Neural cell (in vitro differentiated cells): ENCODE measurements at regions not wholly inside any gene's neighbourhood (a gene's known extent, or its start where the extent isn't known, plus 50 kb on each side); places are given as distances from the start of the nearest gene placed in this dataset.

Experiments
- H2AFZ ChIP-seq: fragments of 200-600, 300-800 bp; sonication (generic), shearing (Covaris generic); 2 replicates; pipeline ENCODE4 v1.6.0; 2014; ENCODE audit warnings: low read depth, mild to moderate bottlenecking, antibody characterized with exemption, low read length, moderate library complexity
- H3F3A ChIP-seq: fragments of 200-600 bp; shearing (Covaris generic); 2 replicates; pipeline ENCODE4 v1.6.1; 2016; ENCODE audit warnings: mild to moderate bottlenecking, moderate library complexity, mixed read lengths, antibody characterized with exemption, low read length; ENCODE audit not compliant: insufficient read depth, poor library complexity, severe bottlenecking
- H3K27ac ChIP-seq: fragments of 200-600, 300-800 bp; sonication (generic), shearing (Covaris generic); 2 replicates; pipeline ENCODE4 v1.5.1; 2014; ENCODE audit warnings: mild to moderate bottlenecking, low read length, moderate library complexity
- H3K27me3 ChIP-seq: fragments of 300-800, 200-600 bp; sonication (generic), shearing (Covaris generic); 2 replicates; pipeline ENCODE4 v1.6.0; 2014; ENCODE audit warnings: mild to moderate bottlenecking, low read depth, low read length, moderate library complexity; ENCODE audit not compliant: insufficient read depth
- H3K36me3 ChIP-seq: fragments of 300-800, 200-600 bp; sonication (generic), shearing (Covaris generic); 2 replicates; pipeline ENCODE4 v1.5.1; 2014; ENCODE audit warnings: mild to moderate bottlenecking, antibody characterized with exemption, low read length, moderate library complexity; ENCODE audit not compliant: insufficient read depth
- H3K4me2 ChIP-seq: fragments of 300-800, 200-600 bp; sonication (generic), shearing (Covaris generic); 2 replicates; pipeline ENCODE4 v1.6.0; 2014; ENCODE audit warnings: mild to moderate bottlenecking, low read length
- H3K4me3 ChIP-seq: fragments of 300-800, 200-600 bp; sonication (generic), shearing (Covaris generic); 2 replicates; pipeline ENCODE4 v1.5.1; 2014; ENCODE audit warnings: mild to moderate bottlenecking, low read length, moderate library complexity
- H3K79me2 ChIP-seq: fragments of 200-600 bp; shearing (Covaris generic); replicated peaks from 2 replicates; pipeline ENCODE4 v1.6.0; 2014; ENCODE audit warnings: mild to moderate bottlenecking, low read length, moderate library complexity; ENCODE audit not compliant: insufficient read depth
- H3K9ac ChIP-seq: fragments of 300-800, 200-600 bp; sonication (generic), shearing (Covaris generic); 2 replicates; pipeline ENCODE4 v1.6.1; 2016; ENCODE audit warnings: mild to moderate bottlenecking, low read length, mixed read lengths
- H3K9me2 ChIP-seq: fragments of 200-600 bp; shearing (Covaris generic); 2 replicates; pipeline ENCODE4 v1.6.1; 2016; ENCODE audit warnings: mild to moderate bottlenecking, low read length, mixed read lengths; ENCODE audit not compliant: insufficient read depth
- H3K9me3 ChIP-seq: fragments of 200-600, 300-800 bp; sonication (generic), shearing (Covaris generic); 2 replicates; pipeline ENCODE4 v1.6.1; 2016; ENCODE audit warnings: mild to moderate bottlenecking, mixed run types, low read length, moderate library complexity, mixed read lengths
- H4K20me1 ChIP-seq: fragments of 200-600 bp; shearing (Covaris generic); 2 replicates; pipeline ENCODE4 v1.6.1; 2016; ENCODE audit warnings: mild to moderate bottlenecking, mixed run types; ENCODE audit not compliant: insufficient read depth
- EP300 ChIP-seq: fragments of 450-650 bp; conservative IDR thresholded peaks from 2 replicates; pipeline ENCODE4 v1.6.1; 2014; ENCODE audit warnings: antibody characterized with exemption, mild to moderate bottlenecking, moderate library complexity; ENCODE audit not compliant: poor library complexity, severe bottlenecking
- EZH2 ChIP-seq: fragments of 200-600, 300-800 bp; shearing (Covaris generic), sonication (generic); IDR thresholded peaks from 2 replicates; pipeline ENCODE4 v1.6.1; 2014; ENCODE audit warnings: antibody characterized with exemption, low read length, borderline replicate concordance, mild to moderate bottlenecking; ENCODE audit not compliant: insufficient read depth, poor library complexity, severe bottlenecking
- MXI1 ChIP-seq: fragments of 450-650 bp; conservative IDR thresholded peaks from 2 replicates; pipeline ENCODE4 v1.6.1; 2014; ENCODE audit warnings: antibody characterized with exemption, mild to moderate bottlenecking; ENCODE audit not compliant: poor library complexity, severe bottlenecking
- POLR2AphosphoS5 ChIP-seq: IDR thresholded peaks from 2 replicates; pipeline ENCODE4 v1.6.1; 2012
- RAD21 ChIP-seq: fragments of 450-650 bp; conservative IDR thresholded peaks from 2 replicates; pipeline ENCODE4 v1.6.1; 2014; ENCODE audit warnings: antibody characterized with exemption, mild to moderate bottlenecking, moderate library complexity
- SMC3 ChIP-seq: fragments of 450-650 bp; conservative IDR thresholded peaks from 2 replicates; pipeline ENCODE4 v1.6.1; 2014; ENCODE audit warnings: antibody characterized with exemption, mild to moderate bottlenecking, moderate library complexity; ENCODE audit not compliant: poor library complexity
- TAF1 ChIP-seq: IDR thresholded peaks from 2 replicates; pipeline ENCODE4 v1.6.1; 2012; ENCODE audit warnings: low read depth
- TF ChIP-seq, protein P1 (sequence below): IDR thresholded peaks from 2 replicates; pipeline ENCODE4 v1.6.1; 2012; ENCODE audit warnings: borderline replicate concordance
- TF ChIP-seq, protein P2 (sequence below): fragments of 450-650 bp; IDR thresholded peaks from 2 replicates; pipeline ENCODE4 v1.5.1; 2014; ENCODE audit warnings: antibody characterized with exemption, mild to moderate bottlenecking, moderate library complexity; ENCODE audit not compliant: poor library complexity, severe bottlenecking

DNA sequence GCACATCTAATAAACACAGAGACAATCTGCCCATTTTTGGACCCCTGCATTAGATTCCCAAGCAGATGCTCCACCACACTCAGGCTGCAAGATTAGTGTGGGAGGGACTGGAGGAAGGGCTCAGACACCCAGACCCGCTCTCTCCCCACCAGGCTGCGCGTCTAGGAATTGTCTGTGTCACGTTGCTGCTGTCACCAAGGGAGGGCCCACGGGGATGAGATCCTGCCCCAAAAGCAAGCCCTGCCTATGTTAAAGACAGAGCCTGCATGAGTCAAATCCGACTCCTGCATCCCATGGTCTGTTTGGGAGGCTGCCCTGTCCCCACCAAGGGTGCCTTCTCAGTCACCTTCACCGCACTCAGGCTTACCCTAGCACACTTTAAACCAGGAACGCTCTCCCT is 114.4 kb upstream of the ZNF507 start:
- Histone ChIP-seq H3K9ac (no peak overlapping the region), H3K9me3 (no peaks in the 10 kb centered on the region), H3K4me3 (no peak overlapping the region), H3K36me3 (no peaks in the 10 kb centered on the region), H4K20me1 (no peaks in the 10 kb centered on the region), H3K79me2 (no peaks in the 10 kb centered on the region), H3K9me2 (no peaks in the 10 kb centered on the region), H3K27me3 (no peaks in the 10 kb centered on the region), H3K4me2 (no peak overlapping the region), H3F3A (no peaks in the 10 kb centered on the region), H2AFZ (no peak overlapping the region), H3K27ac (no peak overlapping the region)
- TF ChIP-seq POLR2AphosphoS5 (no peak), SMC3 (no peak), MXI1 (no peak), TAF1 (no peak), EZH2 (no peak), EP300 (no peak), RAD21 (no peak)
- TF ChIP-seq, protein P1, sequence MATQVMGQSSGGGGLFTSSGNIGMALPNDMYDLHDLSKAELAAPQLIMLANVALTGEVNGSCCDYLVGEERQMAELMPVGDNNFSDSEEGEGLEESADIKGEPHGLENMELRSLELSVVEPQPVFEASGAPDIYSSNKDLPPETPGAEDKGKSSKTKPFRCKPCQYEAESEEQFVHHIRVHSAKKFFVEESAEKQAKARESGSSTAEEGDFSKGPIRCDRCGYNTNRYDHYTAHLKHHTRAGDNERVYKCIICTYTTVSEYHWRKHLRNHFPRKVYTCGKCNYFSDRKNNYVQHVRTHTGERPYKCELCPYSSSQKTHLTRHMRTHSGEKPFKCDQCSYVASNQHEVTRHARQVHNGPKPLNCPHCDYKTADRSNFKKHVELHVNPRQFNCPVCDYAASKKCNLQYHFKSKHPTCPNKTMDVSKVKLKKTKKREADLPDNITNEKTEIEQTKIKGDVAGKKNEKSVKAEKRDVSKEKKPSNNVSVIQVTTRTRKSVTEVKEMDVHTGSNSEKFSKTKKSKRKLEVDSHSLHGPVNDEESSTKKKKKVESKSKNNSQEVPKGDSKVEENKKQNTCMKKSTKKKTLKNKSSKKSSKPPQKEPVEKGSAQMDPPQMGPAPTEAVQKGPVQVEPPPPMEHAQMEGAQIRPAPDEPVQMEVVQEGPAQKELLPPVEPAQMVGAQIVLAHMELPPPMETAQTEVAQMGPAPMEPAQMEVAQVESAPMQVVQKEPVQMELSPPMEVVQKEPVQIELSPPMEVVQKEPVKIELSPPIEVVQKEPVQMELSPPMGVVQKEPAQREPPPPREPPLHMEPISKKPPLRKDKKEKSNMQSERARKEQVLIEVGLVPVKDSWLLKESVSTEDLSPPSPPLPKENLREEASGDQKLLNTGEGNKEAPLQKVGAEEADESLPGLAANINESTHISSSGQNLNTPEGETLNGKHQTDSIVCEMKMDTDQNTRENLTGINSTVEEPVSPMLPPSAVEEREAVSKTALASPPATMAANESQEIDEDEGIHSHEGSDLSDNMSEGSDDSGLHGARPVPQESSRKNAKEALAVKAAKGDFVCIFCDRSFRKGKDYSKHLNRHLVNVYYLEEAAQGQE = no peak
- TF ChIP-seq, protein P2, sequence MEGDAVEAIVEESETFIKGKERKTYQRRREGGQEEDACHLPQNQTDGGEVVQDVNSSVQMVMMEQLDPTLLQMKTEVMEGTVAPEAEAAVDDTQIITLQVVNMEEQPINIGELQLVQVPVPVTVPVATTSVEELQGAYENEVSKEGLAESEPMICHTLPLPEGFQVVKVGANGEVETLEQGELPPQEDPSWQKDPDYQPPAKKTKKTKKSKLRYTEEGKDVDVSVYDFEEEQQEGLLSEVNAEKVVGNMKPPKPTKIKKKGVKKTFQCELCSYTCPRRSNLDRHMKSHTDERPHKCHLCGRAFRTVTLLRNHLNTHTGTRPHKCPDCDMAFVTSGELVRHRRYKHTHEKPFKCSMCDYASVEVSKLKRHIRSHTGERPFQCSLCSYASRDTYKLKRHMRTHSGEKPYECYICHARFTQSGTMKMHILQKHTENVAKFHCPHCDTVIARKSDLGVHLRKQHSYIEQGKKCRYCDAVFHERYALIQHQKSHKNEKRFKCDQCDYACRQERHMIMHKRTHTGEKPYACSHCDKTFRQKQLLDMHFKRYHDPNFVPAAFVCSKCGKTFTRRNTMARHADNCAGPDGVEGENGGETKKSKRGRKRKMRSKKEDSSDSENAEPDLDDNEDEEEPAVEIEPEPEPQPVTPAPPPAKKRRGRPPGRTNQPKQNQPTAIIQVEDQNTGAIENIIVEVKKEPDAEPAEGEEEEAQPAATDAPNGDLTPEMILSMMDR = no peak

DNA sequence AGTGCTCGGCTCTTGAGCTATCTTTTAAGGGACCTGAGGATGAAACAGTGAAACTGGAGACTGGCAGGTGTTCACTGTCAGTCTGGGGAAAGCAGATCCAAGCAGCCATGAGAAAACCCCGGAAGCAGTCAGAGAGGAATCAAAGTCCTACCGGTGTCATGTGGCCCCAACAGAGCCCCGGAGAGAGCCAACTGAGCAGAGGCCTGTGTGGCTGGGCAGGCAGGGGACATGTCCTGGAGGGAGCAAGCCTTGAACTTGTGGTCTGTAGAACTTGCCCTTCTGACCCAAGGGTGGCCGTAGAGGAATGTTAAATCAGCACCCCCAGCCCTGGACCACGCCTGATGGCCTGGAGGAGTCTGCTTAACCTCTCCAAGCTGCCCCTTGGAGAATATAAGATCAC is 113.7 kb upstream of the ZNF507 start:
- no peak overlapping the region for H3K4me3 ChIP-seq
- no peaks in the 10 kb centered on the region for H3K36me3 ChIP-seq
- H3K27ac ChIP-seq = no peak overlapping the region
- H3K9ac ChIP-seq = no peak overlapping the region
- no peaks in the 10 kb centered on the region for H3K9me3 ChIP-seq
- H4K20me1 ChIP-seq = no peaks in the 10 kb centered on the region
- no peaks in the 10 kb centered on the region for H3K27me3 ChIP-seq
- no peaks in the 10 kb centered on the region for H3K79me2 ChIP-seq
- H3F3A ChIP-seq = no peaks in the 10 kb centered on the region
- H2AFZ ChIP-seq = no peak overlapping the region
- H3K4me2 ChIP-seq = no peak overlapping the region
- TF ChIP-seq, protein P1 = no peak
- TF ChIP-seq EZH2 (no peak), TAF1 (no peak), POLR2AphosphoS5 (no peak), SMC3 (no peak), MXI1 (no peak), RAD21 (no peak), EP300 (no peak)
- no peaks in the 10 kb centered on the region for H3K9me2 ChIP-seq
